Stimulated activated naive B cell treated with anti-CD40 and anti-IgM and Interleukin-4, amounts not matched to agents 10 μg/mL and 1 μg/mL and 100 μg/mL, for 72 hours (primary cell): ENCODE measurements at regions not wholly inside any gene's neighbourhood (a gene's known extent, or its start where the extent isn't known, plus 50 kb on each side); places are given as distances from the start of the nearest gene placed in this dataset.
A peak's percentile ranks its signal among the peaks of the same experiment; 100 is the strongest.
"Not testable (repeated sequence)": the region's sequence is repeated elsewhere in the genome, so short reads cannot be mapped to it uniquely, and the experiment has no call there.

Experiments
- ATAC-seq, 2 donors: fragments of 150-1000 bp; cut with Tn5 transposase; replicated peaks; 2 replicates each; pipeline ENCODE4 v1.10.0; 2021; ENCODE audit warnings: moderate library complexity in 1 of 2
- DNase-seq: peaks from one replicate; pipeline ENCODE4 v3.0.0; 2021
- H3K27ac Mint-ChIP-seq: one replicate; pipeline ENCODE4 v1.8.0; 2022; ENCODE audit warnings: mild to moderate bottlenecking, mixed read lengths
- H3K27me3 Mint-ChIP-seq, 2 donors: one replicate each; pipeline ENCODE4 v1.8.0; 2022; ENCODE audit warnings: mixed read lengths in 2 of 2
- H3K36me3 Mint-ChIP-seq, 2 donors: one replicate each; pipeline ENCODE4 v1.8.0; 2022; ENCODE audit warnings: mixed read lengths in 2 of 2, mild to moderate bottlenecking in 1 of 2
- H3K4me1 Mint-ChIP-seq, 2 donors: one replicate each; pipeline ENCODE4 v1.8.0; 2022; ENCODE audit warnings: mixed read lengths in 2 of 2, mild to moderate bottlenecking in 1 of 2
- H3K4me3 Mint-ChIP-seq, 2 donors: one replicate each; pipeline ENCODE4 v1.8.0; 2022; ENCODE audit warnings: mild to moderate bottlenecking in 2 of 2, mixed read lengths in 2 of 2, moderate library complexity in 1 of 2
- H3K9me3 Mint-ChIP-seq, 2 donors: one replicate each; pipeline ENCODE4 v1.8.0; 2022; ENCODE audit warnings: mixed read lengths in 2 of 2, mild to moderate bottlenecking in 1 of 2

DNA sequence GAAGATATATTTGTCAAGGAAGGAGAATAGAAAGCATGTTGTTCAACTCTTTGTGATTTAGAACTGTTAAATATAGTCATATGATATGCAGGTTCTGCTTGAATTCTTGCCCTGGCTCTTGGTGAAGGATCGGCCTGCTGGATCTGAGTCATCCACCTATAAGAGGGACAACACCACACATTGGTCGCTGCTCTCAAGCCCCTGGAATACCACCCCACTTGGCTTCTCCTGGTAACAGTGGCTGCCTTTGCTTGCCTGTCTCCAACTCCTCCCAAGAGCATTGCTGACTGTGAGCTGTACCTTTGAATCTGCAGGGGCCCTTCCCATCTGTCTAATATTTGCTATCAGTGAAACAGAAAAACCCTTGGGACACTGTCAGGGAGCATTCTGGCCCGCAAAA lies 78.9 kb upstream of the DGKG start:
- H3K27ac Mint-ChIP-seq: no peak overlapping the region
- H3K4me3 Mint-ChIP-seq: no peak overlapping the region
- no peaks in the 10 kb centered on the region for H3K27me3 Mint-ChIP-seq
- no peak for ATAC-seq
- no peaks in the 10 kb centered on the region for H3K36me3 Mint-ChIP-seq
- DNase-seq: no peak
- H3K9me3 Mint-ChIP-seq: no peaks in the 10 kb centered on the region
- H3K4me1 Mint-ChIP-seq: no peaks in the 10 kb centered on the region

DNA sequence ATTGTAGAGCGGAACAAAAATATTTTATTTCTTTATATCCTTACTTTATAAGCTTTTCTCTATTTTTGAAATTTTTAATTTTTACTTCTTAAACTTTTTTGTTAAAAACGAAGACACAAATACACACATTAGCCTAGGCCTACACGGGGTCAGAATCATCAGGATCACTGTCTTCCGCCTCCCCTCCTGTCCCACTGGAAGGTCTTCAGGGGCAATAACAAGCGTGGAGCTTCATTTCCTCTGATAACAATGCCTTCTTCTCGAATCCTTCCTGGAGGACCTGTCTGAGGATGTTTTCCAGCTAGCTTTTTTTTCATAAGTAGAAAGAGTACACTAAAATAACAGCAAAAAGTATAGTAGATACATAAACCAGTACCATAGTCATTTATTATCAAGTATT lies 77.7 kb upstream of the DGKG start:
- no peak for DNase-seq
- ATAC-seq: no peak

DNA sequence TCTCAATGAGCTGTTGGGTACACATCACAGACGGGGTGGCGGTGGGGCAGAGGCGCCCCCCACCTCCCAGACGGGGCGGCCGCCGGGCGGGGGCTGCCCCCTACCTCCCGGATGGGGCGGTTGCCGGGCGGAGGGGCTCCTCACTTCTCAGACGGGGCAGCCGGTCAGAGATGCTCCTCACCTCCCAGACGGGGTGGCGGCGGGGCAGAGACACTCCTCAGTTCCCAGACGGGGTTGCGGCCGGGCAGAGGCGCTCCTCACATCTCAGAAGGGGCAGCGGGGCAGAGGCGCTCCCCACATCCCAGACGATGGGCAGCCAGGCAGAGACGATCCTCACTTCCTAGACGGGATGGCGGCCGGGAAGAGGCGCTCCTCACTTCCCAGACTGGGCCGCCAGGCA lies 73.3 kb upstream of the DGKG start:
- H3K4me1 Mint-ChIP-seq, H3K36me3 Mint-ChIP-seq, H3K9me3 Mint-ChIP-seq, ATAC-seq, H3K27ac Mint-ChIP-seq, H3K4me3 Mint-ChIP-seq, H3K27me3 Mint-ChIP-seq, DNase-seq: not testable (repeated sequence)

More for the DNA sequence above, 77.7 kb upstream of the DGKG start:
- Mint-ChIP-seq H3K27me3 (no peaks in the 10 kb centered on the region), H3K36me3 (no peaks in the 10 kb centered on the region), H3K4me1 (no peaks in the 10 kb centered on the region), H3K27ac (no peak overlapping the region), H3K4me3 (no peak overlapping the region), H3K9me3 (no peaks in the 10 kb centered on the region)

DNA sequence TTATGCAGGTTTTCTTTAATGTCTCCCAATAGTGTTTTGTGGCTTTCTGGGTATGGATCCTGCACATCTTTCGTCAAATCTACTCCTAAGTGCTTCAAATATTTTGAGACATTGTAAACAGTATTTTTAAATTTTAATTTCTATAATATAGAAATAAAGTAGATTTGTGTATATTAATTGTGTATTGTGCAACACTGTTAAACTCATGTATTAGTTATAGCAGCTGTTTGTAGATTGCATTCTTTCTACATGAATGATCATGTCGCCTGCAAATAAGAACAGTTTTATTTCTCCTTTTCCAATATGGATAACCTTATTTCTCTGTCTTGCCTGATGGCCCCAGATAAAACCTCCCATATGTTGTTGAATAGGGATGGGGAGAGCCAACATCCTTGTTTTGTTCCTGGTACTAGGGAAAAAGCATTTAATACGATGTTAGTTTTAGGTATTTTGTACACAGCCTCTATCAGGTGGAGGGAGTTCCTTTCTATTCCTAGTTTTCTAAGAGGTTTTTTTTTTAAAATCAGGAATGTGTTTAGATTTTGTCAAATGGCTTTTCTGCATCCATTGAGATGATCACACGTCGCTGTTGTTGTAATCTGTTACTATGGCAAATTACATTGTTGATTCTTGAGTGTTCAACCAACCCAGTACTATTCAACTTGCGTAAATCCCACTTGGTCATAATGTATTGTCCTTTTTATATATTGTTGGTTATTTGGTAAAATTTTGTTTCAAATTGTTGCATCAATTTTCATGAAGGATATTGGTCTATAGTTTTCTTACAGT lies 71.1 kb upstream of the DGKG start:
- ATAC-seq (no peak), DNase-seq (no peak)
- H3K4me1 Mint-ChIP-seq: no peaks in the 10 kb centered on the region
- no peak overlapping the region for H3K27ac Mint-ChIP-seq
- no peaks in the 10 kb centered on the region for H3K27me3 Mint-ChIP-seq
- H3K9me3 Mint-ChIP-seq: no peaks in the 10 kb centered on the region
- no peak overlapping the region for H3K4me3 Mint-ChIP-seq
- no peaks in the 10 kb centered on the region for H3K36me3 Mint-ChIP-seq

DNA sequence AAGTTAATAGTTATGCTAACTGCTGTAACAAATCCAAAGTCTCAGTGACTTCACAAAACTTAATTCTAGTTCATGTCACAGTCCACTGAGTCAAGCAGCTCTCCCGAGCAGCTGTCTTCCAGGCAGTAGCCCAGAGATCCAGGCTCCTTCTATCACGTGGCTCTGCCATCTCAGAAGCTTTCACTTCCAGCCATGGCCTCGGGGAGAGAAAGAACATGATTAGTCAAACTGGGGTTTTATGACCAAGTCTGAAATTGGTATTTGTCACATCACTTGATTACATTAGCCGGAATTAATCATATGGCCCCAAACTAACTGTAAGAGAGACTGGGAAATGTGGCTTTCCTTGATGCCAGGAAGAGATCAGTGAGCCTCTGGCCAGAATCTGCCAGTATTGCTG lies 70.2 kb upstream of the DGKG start:
- peaks cover 7% of the 10 kb centered on the region in 2 donors for H3K4me1 Mint-ChIP-seq
- DNase-seq (no peak), ATAC-seq (peak in 1 of 2 donors; percentile 31)
- no peak overlapping the region for H3K27ac Mint-ChIP-seq
- no peaks in the 10 kb centered on the region for H3K9me3 Mint-ChIP-seq
- no peaks in the 10 kb centered on the region for H3K36me3 Mint-ChIP-seq
- H3K4me3 Mint-ChIP-seq: no peak overlapping the region
- no peaks in the 10 kb centered on the region for H3K27me3 Mint-ChIP-seq

DNA sequence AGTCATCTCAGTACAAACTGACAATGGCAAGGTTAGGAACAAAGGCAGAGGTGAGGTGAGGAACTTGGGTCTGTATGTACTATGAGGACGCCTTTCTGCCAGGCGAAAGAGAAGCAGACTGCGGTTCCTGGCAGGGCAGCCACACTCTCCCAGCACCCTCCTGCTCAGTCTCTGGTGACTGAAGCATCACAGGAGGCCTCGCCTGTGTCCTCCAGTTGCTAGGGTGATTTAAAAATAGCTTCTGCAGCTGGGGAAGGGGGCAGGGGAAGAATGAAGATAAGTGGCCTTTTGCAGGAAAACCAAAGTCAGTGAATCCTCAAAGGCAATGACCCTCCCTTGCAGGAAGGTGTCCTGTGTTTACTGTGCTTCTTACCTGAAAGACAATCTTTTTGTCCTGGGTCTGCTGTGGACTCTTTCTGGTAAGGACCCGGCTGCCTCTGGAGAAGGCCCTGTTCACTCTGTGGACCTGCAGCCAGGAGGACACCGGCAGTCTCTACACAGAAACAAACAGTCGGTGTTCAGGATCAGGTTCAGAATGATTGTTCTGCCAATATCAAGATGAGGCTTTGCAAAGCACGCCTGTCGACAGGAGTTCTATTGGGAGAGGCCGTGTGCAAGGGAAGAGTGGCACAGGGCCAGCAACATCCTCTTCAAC lies 65.7 kb upstream of the DGKG start:
- DNase-seq: no peak
- Mint-ChIP-seq H3K27ac (peak overlapping the region; percentile 47), H3K9me3 (no peaks in the 10 kb centered on the region), H3K4me1 (peaks cover 18% of the 10 kb centered on the region in 2 donors), H3K36me3 (no peaks in the 10 kb centered on the region), H3K4me3 (no peak overlapping the region), H3K27me3 (peaks cover 5 to 6% of the 10 kb centered on the region in 2 donors)
- ATAC-seq: peak; percentile 55 to 64

DNA sequence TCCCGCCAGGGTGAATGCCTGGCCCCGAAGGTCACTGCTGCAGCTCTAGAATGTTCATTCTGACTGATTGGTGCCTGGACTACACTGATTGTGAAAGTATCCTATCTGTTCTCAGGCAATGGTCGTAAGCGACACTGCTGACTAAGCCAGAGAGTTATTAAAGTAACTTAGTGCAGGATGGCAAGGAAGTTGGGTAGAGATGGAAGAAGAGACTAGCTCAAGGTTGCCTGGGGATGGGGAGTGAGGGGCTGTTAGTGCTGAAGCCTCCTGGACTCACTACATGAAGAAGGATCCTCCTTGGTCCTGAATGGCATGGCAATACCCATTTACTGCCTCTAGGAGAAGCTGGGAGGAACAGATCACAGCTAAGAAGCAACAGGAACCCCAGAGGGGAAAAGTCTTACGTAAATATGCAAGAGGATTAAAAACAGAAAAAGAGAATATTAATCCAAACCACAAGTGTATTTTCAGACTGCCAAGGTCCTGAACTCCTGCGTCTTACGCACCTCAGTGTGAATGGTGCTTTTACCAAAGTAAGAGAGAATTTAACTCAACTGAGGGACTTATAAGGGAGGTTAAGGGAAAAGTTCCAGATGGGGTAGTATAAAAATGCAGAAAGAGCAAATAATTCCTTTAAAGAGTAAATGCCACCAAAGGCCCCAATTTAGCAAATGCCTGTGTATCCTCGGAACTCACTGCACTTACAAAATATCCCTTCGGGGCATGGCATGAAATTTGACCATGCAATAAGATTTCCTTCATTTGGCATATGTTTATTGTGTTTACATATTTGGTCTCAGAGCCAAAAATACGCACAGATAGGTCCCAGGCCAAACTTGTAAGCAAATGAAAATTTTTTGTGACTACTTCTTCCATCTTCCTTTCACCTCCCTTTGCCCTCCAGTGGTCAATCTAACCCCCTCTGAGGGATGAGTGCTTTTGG lies 64.0 kb upstream of the DGKG start:
- H3K27ac Mint-ChIP-seq: no peak overlapping the region
- H3K4me1 Mint-ChIP-seq: peaks cover 18% of the 10 kb centered on the region in 2 donors
- H3K4me3 Mint-ChIP-seq: no peak overlapping the region
- ATAC-seq (peak in 1 of 2 donors; percentile 55), DNase-seq (no peak)
- H3K9me3 Mint-ChIP-seq: no peaks in the 10 kb centered on the region
- peaks cover 6 to 8% of the 10 kb centered on the region in 2 donors for H3K27me3 Mint-ChIP-seq
- H3K36me3 Mint-ChIP-seq: no peaks in the 10 kb centered on the region

DNA sequence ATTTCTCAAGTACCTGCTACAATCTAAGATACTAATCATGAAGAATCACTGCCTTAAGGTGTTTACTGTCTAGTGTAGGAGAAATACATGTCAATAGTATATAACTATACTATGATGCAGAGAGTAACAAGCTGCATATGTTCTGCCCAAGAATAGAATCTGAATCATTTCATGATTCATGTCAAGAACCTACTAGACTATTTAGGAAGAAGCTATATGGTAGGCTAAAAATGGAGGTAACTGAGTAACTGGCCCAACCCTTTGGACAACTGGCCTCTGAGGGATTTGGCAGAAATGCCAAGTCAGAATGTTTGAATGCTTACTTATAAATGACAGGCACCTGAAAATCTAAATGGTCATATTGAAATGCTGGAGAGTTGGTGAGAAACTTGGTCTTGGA lies 59.9 kb upstream of the DGKG start:
- Mint-ChIP-seq H3K27ac (no peak overlapping the region), H3K27me3 (peaks cover 9 to 11% of the 10 kb centered on the region in 2 donors), H3K4me1 (peaks cover 9 to 16% of the 10 kb centered on the region in 2 donors), H3K4me3 (no peak overlapping the region), H3K36me3 (no peaks in the 10 kb centered on the region), H3K9me3 (peaks cover 0 to 1% of the 10 kb centered on the region in 2 donors)
- no peak for DNase-seq
- no peak for ATAC-seq

DNA sequence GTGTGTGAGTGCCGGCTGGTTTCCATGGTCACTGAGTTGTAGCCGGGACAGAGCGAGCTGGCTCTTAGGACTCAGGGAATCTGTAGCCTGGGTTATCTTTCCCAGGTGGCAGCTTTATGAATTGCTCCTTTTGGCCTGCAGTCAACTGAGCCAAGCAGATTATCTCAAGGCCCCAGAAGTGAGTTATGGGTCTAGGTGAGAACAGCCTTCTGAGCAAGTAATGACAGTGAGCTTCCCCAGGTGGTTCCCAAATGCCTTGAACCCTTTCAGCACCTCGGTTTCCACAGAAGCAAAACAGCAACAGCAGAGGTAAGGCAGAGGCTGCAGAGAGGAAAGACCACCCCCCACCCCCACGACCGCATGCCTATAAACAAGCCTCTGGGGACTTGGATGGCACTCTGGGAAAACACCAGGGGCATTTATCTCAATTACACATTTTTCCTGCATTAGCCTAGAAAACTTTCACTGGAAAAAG lies 56.7 kb upstream of the DGKG start:
- H3K36me3 Mint-ChIP-seq: no peaks in the 10 kb centered on the region
- ATAC-seq: no peak
- H3K4me1 Mint-ChIP-seq: peaks cover 17 to 22% of the 10 kb centered on the region in 2 donors
- H3K4me3 Mint-ChIP-seq: no peak overlapping the region
- H3K27ac Mint-ChIP-seq: no peak overlapping the region
- DNase-seq: no peak
- H3K27me3 Mint-ChIP-seq: peaks cover 16 to 24% of the 10 kb centered on the region in 2 donors
- H3K9me3 Mint-ChIP-seq: peaks cover 0 to 4% of the 10 kb centered on the region in 2 donors

DNA sequence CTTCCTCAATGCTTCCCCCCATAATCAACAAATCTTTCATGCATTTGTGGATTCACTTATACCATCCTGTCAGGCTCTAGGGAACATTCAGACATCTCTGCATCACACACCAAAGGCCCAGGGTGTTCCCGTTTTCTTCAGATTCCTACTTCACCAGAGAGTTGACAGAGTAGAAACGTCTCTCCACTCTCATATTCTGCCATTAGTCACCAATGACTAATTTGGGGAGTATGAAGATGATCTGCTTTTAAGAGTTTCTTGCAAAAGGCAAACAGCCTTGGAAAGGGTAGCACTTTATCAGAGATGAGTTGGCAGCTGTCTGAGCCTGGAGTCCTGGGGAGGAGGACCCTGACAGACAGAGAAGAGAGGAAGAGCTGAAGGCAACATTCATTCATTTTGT lies 55.8 kb upstream of the DGKG start:
- ATAC-seq: peak; percentile 11 to 16
- no peak overlapping the region for H3K4me3 Mint-ChIP-seq
- H3K9me3 Mint-ChIP-seq: peaks cover 0 to 4% of the 10 kb centered on the region in 2 donors
- peaks cover 16 to 24% of the 10 kb centered on the region in 2 donors for H3K27me3 Mint-ChIP-seq
- H3K36me3 Mint-ChIP-seq: no peaks in the 10 kb centered on the region
- no peak for DNase-seq
- H3K27ac Mint-ChIP-seq: no peak overlapping the region
- peaks cover 23 to 26% of the 10 kb centered on the region in 2 donors for H3K4me1 Mint-ChIP-seq

DNA sequence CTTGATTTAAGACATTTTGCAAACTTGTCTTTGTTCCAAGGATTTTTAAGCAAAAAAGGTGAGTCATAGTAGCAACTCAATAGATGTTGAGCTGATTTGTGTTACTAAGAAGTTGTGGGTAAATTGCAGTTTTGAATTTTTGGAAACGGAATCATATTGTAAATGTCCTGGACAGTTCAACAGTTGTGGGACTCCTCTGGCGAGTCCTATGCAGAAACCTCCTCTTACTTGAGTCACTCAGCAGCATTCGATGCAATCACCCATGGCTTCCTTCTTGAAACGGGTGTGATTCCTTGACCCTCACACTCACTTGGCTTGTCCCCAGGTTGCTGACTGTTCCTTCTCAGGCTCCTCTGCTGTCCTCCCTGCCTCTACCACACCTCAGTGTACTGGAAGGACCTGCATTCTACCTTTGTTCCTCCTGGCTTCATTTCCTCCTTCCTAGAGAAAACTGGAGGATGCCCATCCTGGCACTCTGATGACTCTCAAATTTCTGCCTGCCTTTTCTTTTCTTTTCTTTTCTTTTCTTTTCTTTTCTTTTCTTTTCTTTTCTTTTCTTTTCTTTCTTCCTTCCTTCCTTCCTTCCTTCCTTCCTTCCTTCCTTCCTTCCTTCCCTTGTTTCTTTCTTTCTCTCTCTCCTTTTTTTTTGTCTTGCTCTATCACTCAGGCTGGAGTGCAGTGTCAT lies 52.8 kb upstream of the DGKG start:
- DNase-seq (no peak), ATAC-seq (no peak)
- Mint-ChIP-seq H3K4me3 (peak overlapping the region; percentile 81 to 84), H3K27me3 (peaks cover 13 to 24% of the 10 kb centered on the region in 2 donors), H3K27ac (peak overlapping the region; percentile 48), H3K36me3 (no peaks in the 10 kb centered on the region), H3K4me1 (peaks cover 30% of the 10 kb centered on the region in 2 donors), H3K9me3 (peaks cover 0 to 4% of the 10 kb centered on the region in 2 donors)

DNA sequence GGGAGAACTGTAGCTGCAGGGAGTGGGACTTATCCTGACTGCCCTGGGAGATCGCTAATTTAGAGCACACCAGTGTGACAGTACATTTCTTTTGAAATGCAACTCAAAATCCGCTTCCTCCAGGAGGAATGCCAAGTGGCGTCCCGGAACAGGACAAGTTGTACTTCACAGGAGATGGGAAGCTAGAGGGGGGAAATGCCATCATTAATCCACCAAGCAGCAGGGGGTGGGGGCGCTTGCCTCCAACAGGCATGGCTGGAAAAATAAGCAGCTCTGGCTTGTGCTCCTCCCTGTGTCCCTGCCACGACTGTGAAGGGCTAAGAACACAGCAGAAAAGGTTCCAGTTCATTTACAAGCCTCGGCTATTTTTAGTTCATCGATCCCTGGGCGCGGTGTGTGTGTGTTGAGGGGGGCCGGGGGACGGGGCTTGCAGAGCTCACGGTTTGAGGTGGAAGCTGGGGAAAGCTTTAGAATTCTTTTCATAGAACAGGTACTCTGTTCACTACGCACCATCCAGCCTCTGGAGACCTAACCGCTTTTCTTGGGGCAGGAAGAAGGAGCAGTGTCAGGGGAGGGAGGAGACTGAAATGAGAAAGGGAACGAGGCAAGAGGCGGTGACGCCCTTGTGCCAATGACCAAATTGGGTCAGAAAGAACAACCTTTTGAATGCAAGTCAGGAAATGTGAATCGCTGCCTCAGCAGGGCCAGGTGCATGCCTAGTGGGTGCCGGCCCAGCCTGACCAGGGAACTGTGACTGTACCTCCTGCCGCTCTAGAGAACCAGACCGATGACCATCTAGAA lies 51.8 kb upstream of the DGKG start:
- H3K27ac Mint-ChIP-seq: peak overlapping the region; percentile 70
- H3K4me3 Mint-ChIP-seq: peak overlapping the region; percentile 81 to 84
- H3K9me3 Mint-ChIP-seq: peaks cover 0 to 4% of the 10 kb centered on the region in 2 donors
- no peaks in the 10 kb centered on the region for H3K36me3 Mint-ChIP-seq
- H3K4me1 Mint-ChIP-seq: peaks cover 30% of the 10 kb centered on the region in 2 donors
- peaks cover 13 to 24% of the 10 kb centered on the region in 2 donors for H3K27me3 Mint-ChIP-seq
- DNase-seq (peak; percentile 24), ATAC-seq (peak; percentile 86 to 88)

DNA sequence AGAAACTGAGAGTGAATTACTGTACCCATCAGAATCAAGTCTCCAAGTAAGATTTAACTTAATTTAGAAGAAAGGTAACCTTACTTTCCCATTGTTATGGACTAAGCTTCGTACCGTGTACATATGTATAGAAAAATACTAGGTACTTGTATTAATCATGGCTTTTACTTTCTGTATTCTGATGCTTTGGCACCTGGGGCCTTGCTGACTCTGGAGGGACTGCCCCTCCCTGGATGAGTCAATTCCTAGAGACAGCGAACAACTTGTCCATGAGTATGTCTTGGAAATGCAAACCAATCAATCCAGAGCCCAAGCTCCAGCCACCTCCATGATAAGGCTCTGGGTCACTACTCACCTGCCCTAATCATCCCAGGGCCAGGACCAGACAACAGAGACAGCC lies 50.0 kb upstream of the DGKG start:
- Mint-ChIP-seq H3K27ac (no peak overlapping the region), H3K36me3 (no peaks in the 10 kb centered on the region), H3K27me3 (peaks cover 11 to 21% of the 10 kb centered on the region in 2 donors), H3K4me3 (no peak overlapping the region), H3K9me3 (peaks cover 0 to 4% of the 10 kb centered on the region in 2 donors), H3K4me1 (peaks cover 25 to 30% of the 10 kb centered on the region in 2 donors)
- DNase-seq (no peak), ATAC-seq (peak; percentile 48 to 63)
